ENCODE measurements at regions not wholly inside any gene's neighbourhood (a gene's known extent, or its start where the extent isn't known, plus 50 kb on each side); places are given as distances from the start of the nearest gene placed in this dataset.

GRCh38 chr2:104650405-104650996 lies 203.4 kb upstream of the POU3F3 start:
- no peak for DNase-seq (ENCODE audit: extremely low read depth, low read depth)
- no peak for TF ChIP-seq CTCF (IDR thresholded peaks at IDR 0.05; ENCODE audit: low read depth, low read length)

- DNase-seq (ENCODE audit: extremely low read depth, low read depth): no peak
- no peak for TF ChIP-seq CTCF (IDR thresholded peaks at IDR 0.05; ENCODE audit: low read depth, low read length)
These were observed 199.1 kb upstream of the POU3F3 start for GRCh38 chr2:104654811-104655210.

GRCh38 chr2:104656571-104657163 lies 197.2 kb upstream of the POU3F3 start:
- no peak for DNase-seq (ENCODE audit: extremely low read depth, low read depth)
- no peak for TF ChIP-seq CTCF (IDR thresholded peaks at IDR 0.05; ENCODE audit: low read depth, low read length)

GRCh38 chr2:104658144-104658835 lies 195.6 kb upstream of the POU3F3 start:
- no peak for TF ChIP-seq CTCF (IDR thresholded peaks at IDR 0.05; ENCODE audit: low read depth, low read length)
- DNase-seq (ENCODE audit: extremely low read depth, low read depth): no peak

- TF ChIP-seq CTCF (IDR thresholded peaks at IDR 0.05; ENCODE audit: low read depth, low read length): no peak
- no peak for DNase-seq (ENCODE audit: extremely low read depth, low read depth)
These were observed 194.9 kb upstream of the POU3F3 start for GRCh38 chr2:104658904-104659591.

- TF ChIP-seq CTCF (IDR thresholded peaks at IDR 0.05; ENCODE audit: low read depth, low read length): no peak
- no peak for DNase-seq (ENCODE audit: extremely low read depth, low read depth)
These were observed 192.9 kb upstream of the POU3F3 start for GRCh38 chr2:104660991-104661390.

- DNase-seq (ENCODE audit: extremely low read depth, low read depth): no peak
- no peak for TF ChIP-seq CTCF (IDR thresholded peaks at IDR 0.05; ENCODE audit: low read depth, low read length)
These were observed 189.2 kb upstream of the POU3F3 start for GRCh38 chr2:104664672-104665071.
